Osteoblast (primary cell): ENCODE measurements at regions not wholly inside any gene's neighbourhood (a gene's known extent, or its start where the extent isn't known, plus 50 kb on each side); places are given as distances from the start of the nearest gene placed in this dataset.

Experiments
- DNase-seq: peaks from one replicate; pipeline ENCODE4 v3.0.0; 2011; ENCODE audit warnings: low spot score, mixed read lengths; ENCODE audit not compliant: insufficient read length; ENCODE audit errors: missing footprints
- H2AFZ ChIP-seq: 2 replicates; pipeline ENCODE4 v1.6.0; 2011; ENCODE audit warnings: mild to moderate bottlenecking, low read length
- H3K27ac ChIP-seq: 2 replicates; pipeline ENCODE4 v1.5.1; 2011; ENCODE audit warnings: mild to moderate bottlenecking, low read depth, low read length, moderate library complexity
- H3K27me3 ChIP-seq: 2 replicates; pipeline ENCODE4 v1.6.0; 2012; ENCODE audit warnings: mild to moderate bottlenecking, control low read depth, inconsistent platforms, low read length, moderate library complexity; ENCODE audit not compliant: insufficient read depth
- H3K36me3 ChIP-seq: 2 replicates; pipeline ENCODE4 v1.5.1; 2011; ENCODE audit warnings: mild to moderate bottlenecking, low read length, control low read depth, moderate library complexity; ENCODE audit not compliant: insufficient read depth
- H3K4me1 ChIP-seq: 2 replicates; pipeline ENCODE4 v1.5.1; 2011; ENCODE audit warnings: mild to moderate bottlenecking, low read length, control low read depth, moderate library complexity; ENCODE audit not compliant: insufficient read depth
- H3K4me2 ChIP-seq: 2 replicates; pipeline ENCODE4 v1.6.0; 2011; ENCODE audit warnings: mild to moderate bottlenecking, low read length; ENCODE audit not compliant: insufficient read depth
- H3K4me3 ChIP-seq: fragments of 200-600 bp; sonication (generic); 3 replicates; pipeline ENCODE4 v1.5.1; 2012; ENCODE audit warnings: mild to moderate bottlenecking, low read length, inconsistent platforms; ENCODE audit not compliant: insufficient read depth
- H3K79me2 ChIP-seq: 2 replicates; pipeline ENCODE4 v1.6.0; 2012; ENCODE audit warnings: mild to moderate bottlenecking, low read length, control low read depth, inconsistent platforms; ENCODE audit not compliant: insufficient read depth
- H3K9me3 ChIP-seq: 2 replicates; pipeline ENCODE4 v1.5.1; 2011; ENCODE audit warnings: low read depth, low read length, control low read depth
- H4K20me1 ChIP-seq: 2 replicates; pipeline ENCODE4 v1.6.0; 2012; ENCODE audit warnings: mild to moderate bottlenecking, low read length, control low read depth; ENCODE audit not compliant: insufficient read depth
- CTCF ChIP-seq: IDR thresholded peaks from 2 replicates; pipeline ENCODE4 v1.5.1; 2011; ENCODE audit warnings: mild to moderate bottlenecking, low read depth, low read length, moderate library complexity; ENCODE audit errors: extremely low read depth

DNA sequence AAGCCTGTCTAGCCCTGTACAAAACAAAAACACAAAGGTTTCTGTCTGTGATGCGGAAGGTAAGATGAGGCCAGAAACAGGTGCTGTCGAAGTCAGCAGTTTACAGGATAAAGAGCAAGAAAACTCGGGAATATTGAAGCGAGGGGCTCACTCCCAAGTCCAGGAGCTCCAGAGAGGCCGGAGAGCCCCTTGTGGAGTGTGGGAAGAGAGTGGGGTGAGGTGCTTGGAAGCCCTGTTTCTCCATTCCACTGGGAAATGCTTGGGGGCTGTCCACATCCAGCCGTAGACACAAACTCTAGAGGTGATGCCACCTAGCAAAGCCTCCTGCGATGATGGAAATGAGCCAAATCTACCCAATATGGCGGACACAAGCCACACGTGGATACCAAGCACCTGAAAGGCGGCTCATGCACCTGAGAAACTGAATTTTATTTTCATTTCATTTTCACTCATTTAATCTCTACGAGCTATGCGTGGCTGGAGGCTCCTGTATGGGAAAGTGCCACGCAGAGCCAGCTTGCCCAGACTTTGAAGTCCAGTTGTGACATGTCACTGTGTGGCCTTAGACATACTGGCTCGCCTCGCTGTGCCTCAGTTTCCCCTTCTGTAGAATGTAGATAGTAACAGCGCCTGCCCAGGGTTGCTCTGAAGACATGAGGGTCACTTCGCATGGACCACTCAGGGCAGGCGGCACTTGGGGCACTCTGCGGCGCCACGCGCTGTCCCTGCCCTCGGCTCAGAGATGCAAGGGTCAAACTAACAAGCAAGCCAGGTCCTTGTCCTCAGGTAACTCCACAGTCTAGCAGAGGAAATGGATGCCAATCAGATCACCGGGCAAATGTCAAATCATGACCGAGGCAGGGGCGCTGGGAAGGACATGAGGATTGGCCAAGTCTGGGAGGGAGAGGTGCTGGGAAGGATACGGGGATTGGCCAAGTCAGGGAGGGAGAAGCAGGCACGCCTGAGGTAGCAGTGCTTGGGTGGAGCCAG lies 684.7 kb downstream of the TBC1D22A start:
- Histone ChIP-seq H4K20me1 (no peaks in the 10 kb centered on the region), H3K4me2 (no peak overlapping the region), H3K27ac (no peak overlapping the region), H3K4me3 (no peak overlapping the region), H3K4me1 (no peaks in the 10 kb centered on the region), H3K9me3 (no peaks in the 10 kb centered on the region), H3K36me3 (no peaks in the 10 kb centered on the region), H2AFZ (no peak overlapping the region), H3K27me3 (no peaks in the 10 kb centered on the region), H3K79me2 (no peaks in the 10 kb centered on the region)
- DNase-seq = no peak
- no peak for TF ChIP-seq CTCF

- H3K9me3 ChIP-seq = no peaks in the 10 kb centered on the region
- no peak overlapping the region for H3K4me3 ChIP-seq
- no peak overlapping the region for H2AFZ ChIP-seq
- H3K4me2 ChIP-seq = no peak overlapping the region
- H3K79me2 ChIP-seq = no peaks in the 10 kb centered on the region
- H4K20me1 ChIP-seq = no peaks in the 10 kb centered on the region
- no peak for DNase-seq
- H3K4me1 ChIP-seq = no peaks in the 10 kb centered on the region
- H3K36me3 ChIP-seq = no peaks in the 10 kb centered on the region
- no peaks in the 10 kb centered on the region for H3K27me3 ChIP-seq
- H3K27ac ChIP-seq = no peak overlapping the region
- TF ChIP-seq CTCF = no peak
These were observed 683.9 kb downstream of the TBC1D22A start for GRCh38 chr22:47446331-47446730.

- no peak for DNase-seq
- no peaks in the 10 kb centered on the region for H4K20me1 ChIP-seq
- no peak overlapping the region for H2AFZ ChIP-seq
- H3K27me3 ChIP-seq = no peaks in the 10 kb centered on the region
- no peaks in the 10 kb centered on the region for H3K36me3 ChIP-seq
- no peaks in the 10 kb centered on the region for H3K79me2 ChIP-seq
- TF ChIP-seq CTCF = no peak
- H3K27ac ChIP-seq = no peak overlapping the region
- H3K4me1 ChIP-seq = no peaks in the 10 kb centered on the region
- H3K4me2 ChIP-seq = no peak overlapping the region
- H3K9me3 ChIP-seq = no peaks in the 10 kb centered on the region
- no peak overlapping the region for H3K4me3 ChIP-seq
These were observed 683.4 kb downstream of the TBC1D22A start for GRCh38 chr22:47445716-47446290.

DNA sequence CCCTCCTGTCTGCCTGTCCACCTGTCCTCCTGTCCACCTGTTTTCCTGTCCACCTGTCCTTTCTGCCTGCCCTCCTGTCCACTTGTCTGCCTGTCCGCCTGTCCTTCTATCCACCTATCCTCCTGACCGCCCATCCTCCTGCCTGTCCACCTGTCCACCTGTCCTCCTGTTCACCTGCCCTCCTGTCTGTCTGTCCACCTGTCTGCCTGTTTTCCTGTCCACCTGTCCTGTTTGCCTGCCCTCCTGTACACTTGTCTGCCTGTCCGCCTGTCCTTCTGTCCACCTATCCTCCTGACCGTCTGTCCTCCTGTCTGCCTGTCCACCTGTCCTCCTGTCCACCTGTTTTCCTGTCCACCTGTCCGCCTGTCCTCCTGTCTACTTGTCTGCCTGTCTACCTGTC lies 682.8 kb downstream of the TBC1D22A start:
- no peaks in the 10 kb centered on the region for H3K36me3 ChIP-seq
- H3K9me3 ChIP-seq = no peaks in the 10 kb centered on the region
- no peak overlapping the region for H2AFZ ChIP-seq
- no peaks in the 10 kb centered on the region for H3K79me2 ChIP-seq
- no peaks in the 10 kb centered on the region for H4K20me1 ChIP-seq
- H3K4me3 ChIP-seq = no peak overlapping the region
- no peak for TF ChIP-seq CTCF
- H3K4me1 ChIP-seq = no peaks in the 10 kb centered on the region
- H3K27me3 ChIP-seq = no peaks in the 10 kb centered on the region
- no peak for DNase-seq
- no peak overlapping the region for H3K27ac ChIP-seq
- H3K4me2 ChIP-seq = no peak overlapping the region
